ENCODE measurements at regions not wholly inside any gene's neighbourhood (a gene's known extent, or its start where the extent isn't known, plus 50 kb on each side); places are given as distances from the start of the nearest gene placed in this dataset.
"Not testable (repeated sequence)": the region's sequence is repeated elsewhere in the genome, so short reads cannot be mapped to it uniquely, and the experiment has no call there.

- in situ Hi-C loops (cut with MboI; ENCODE audit: low sequenced_read_pairs, unreplicated experiment): no loop called here
- TF ChIP-seq, protein P1, sequence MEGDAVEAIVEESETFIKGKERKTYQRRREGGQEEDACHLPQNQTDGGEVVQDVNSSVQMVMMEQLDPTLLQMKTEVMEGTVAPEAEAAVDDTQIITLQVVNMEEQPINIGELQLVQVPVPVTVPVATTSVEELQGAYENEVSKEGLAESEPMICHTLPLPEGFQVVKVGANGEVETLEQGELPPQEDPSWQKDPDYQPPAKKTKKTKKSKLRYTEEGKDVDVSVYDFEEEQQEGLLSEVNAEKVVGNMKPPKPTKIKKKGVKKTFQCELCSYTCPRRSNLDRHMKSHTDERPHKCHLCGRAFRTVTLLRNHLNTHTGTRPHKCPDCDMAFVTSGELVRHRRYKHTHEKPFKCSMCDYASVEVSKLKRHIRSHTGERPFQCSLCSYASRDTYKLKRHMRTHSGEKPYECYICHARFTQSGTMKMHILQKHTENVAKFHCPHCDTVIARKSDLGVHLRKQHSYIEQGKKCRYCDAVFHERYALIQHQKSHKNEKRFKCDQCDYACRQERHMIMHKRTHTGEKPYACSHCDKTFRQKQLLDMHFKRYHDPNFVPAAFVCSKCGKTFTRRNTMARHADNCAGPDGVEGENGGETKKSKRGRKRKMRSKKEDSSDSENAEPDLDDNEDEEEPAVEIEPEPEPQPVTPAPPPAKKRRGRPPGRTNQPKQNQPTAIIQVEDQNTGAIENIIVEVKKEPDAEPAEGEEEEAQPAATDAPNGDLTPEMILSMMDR (IDR thresholded peaks at IDR 0.05; ENCODE audit: borderline replicate concordance, control extremely low read depth, extremely low read depth, insufficient read depth, missing control alignments): no peak
- DNase-seq (ENCODE audit: low spot score): no peak
Measured at GRCh38 chr17:31622500-31622899, 231.0 kb downstream of the RAB11FIP4 start.

- in situ Hi-C loops (cut with MboI; ENCODE audit: low sequenced_read_pairs, unreplicated experiment): no loop called here
- TF ChIP-seq, protein P1 (IDR thresholded peaks at IDR 0.05; ENCODE audit: borderline replicate concordance, control extremely low read depth, extremely low read depth, insufficient read depth, missing control alignments): no peak
- no peak for DNase-seq (ENCODE audit: low spot score)
Measured at GRCh38 chr17:31621566-31621965, 230.1 kb downstream of the RAB11FIP4 start.

- DNase-seq (ENCODE audit: low spot score); in situ Hi-C loops (cut with MboI; ENCODE audit: low sequenced_read_pairs, unreplicated experiment): not testable (repeated sequence)
Measured at GRCh38 chr17:31611053-31611452, 219.6 kb downstream of the RAB11FIP4 start.

DNA sequence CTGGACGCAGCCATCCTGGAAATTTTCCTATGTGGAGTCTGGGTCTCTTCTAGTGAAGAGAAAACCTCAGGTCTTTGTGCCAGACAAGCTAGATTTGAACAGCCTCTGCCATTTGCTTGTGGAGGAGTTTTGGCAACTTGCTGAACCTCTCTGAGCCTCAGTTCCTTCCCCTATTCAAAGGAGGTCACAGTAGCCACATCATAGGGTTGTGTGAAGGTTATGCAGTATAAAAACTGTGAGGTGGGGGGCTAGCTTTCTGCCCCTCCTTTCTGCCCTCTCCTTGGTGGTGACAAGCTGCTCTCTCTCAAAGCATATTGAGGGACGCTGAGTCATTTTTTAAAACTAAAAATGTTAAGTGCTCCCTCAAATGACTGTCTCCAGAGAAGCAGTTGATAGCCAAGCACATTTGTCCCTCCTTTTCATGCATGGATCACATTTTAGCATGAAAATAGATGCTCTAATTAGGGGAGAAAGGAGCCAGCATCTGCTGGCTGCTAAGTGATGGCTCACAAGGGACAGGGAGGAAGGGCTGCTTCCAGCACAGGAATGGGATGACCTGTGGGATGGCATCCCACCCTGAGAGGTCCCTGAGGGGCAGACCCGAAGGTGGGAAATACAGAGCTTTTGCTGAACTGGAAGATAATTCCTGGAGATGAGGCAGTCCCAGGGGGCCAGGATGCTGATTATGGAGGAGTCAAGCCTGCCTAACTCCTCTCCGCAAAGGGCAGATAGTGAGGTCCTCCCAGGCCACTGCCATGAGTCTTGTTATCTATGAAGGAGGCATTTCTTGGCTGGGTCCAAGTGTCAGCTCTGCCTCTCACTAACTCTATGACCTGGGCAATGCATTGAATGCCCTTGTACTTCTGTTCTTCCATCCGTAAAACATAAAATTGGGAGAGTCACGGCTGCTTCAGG is 218.8 kb downstream of the RAB11FIP4 start:
- DNase-seq (ENCODE audit: low spot score): no peak
- TF ChIP-seq, protein P1 (IDR thresholded peaks at IDR 0.05; ENCODE audit: borderline replicate concordance, control extremely low read depth, extremely low read depth, insufficient read depth, missing control alignments): no peak
- in situ Hi-C loops (cut with MboI; ENCODE audit: low sequenced_read_pairs, unreplicated experiment): no loop called here

DNA sequence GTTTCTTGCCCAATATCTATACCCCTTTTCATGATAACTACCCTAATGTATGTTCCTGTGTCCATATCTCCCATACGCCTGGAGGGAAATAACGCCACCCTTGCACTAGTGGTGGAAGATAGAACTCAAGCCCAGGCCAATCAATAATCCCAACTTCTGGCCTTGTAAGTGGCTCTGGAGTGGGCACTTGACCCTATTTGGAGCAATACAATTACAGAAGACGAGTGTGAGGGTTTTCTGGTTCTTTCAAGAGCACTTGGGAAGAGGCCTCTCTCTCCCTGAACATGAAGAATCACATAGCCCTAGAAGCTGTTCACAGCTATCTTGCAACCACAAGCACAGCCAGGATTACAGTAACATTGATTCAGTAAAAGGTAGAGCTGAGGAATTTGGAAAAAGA is 217.9 kb downstream of the RAB11FIP4 start:
- in situ Hi-C loops (cut with MboI; ENCODE audit: low sequenced_read_pairs, unreplicated experiment): no loop called here
- no peak for DNase-seq (ENCODE audit: low spot score)
- TF ChIP-seq, protein P1 (IDR thresholded peaks at IDR 0.05; ENCODE audit: borderline replicate concordance, control extremely low read depth, extremely low read depth, insufficient read depth, missing control alignments): no peak

- no peak for DNase-seq (ENCODE audit: low spot score)
- in situ Hi-C loops (cut with MboI; ENCODE audit: low sequenced_read_pairs, unreplicated experiment): no loop called here
- TF ChIP-seq, protein P1 (IDR thresholded peaks at IDR 0.05; ENCODE audit: borderline replicate concordance, control extremely low read depth, extremely low read depth, insufficient read depth, missing control alignments): no peak
Measured at GRCh38 chr17:31608659-31609254, 217.3 kb downstream of the RAB11FIP4 start.

GRCh38 chr17:31605761-31606160 is 214.3 kb downstream of the RAB11FIP4 start:
- in situ Hi-C loops (cut with MboI; ENCODE audit: low sequenced_read_pairs, unreplicated experiment): no loop called here
- no peak for DNase-seq (ENCODE audit: low spot score)
- TF ChIP-seq, protein P1 (IDR thresholded peaks at IDR 0.05; ENCODE audit: borderline replicate concordance, control extremely low read depth, extremely low read depth, insufficient read depth, missing control alignments): no peak
